CD4-positive, alpha-beta T cell (primary cell): ENCODE measurements at regions not wholly inside any gene's neighbourhood (a gene's known extent, or its start where the extent isn't known, plus 50 kb on each side); places are given as distances from the start of the nearest gene placed in this dataset.
A peak's percentile ranks its signal among the peaks of the same experiment; 100 is the strongest.

Source experiments
- ATAC-seq: fragments of 200-7000 bp; cut with Tn5 transposase; one replicate; pipeline ENCODE4 v1.10.0; 2022; ENCODE audit warnings: mild to moderate bottlenecking; ENCODE audit not compliant: poor library complexity
- CTCF ChIA-PET: fragments of 350-600 bp; sonication (Branson Sonifier 250); formaldehyde crosslinking; loops from one replicate; lab custom pipeline; 2021; ENCODE audit warnings: antibody characterized with exemption, inconsistent platforms; lab: Charles Lee
- POLR2A ChIA-PET: fragments of 350-600 bp; sonication (Branson Sonifier 250); formaldehyde crosslinking; loops from one replicate; lab custom pipeline; 2021; ENCODE audit warnings: antibody characterized with exemption, inconsistent platforms; lab: Charles Lee
- DNase-seq, 14 experiments: peaks; one replicate each; pipeline ENCODE4 v3.0.0-alpha.2; 2013 to 2020; ENCODE audit warnings: mixed read lengths in 2 of 14
- H3K27ac ChIP-seq, 2 donors: one replicate each; pipeline versions ENCODE4 v1.5.1 to v1.7.0; 2013; ENCODE audit warnings: low read length in 2 of 2, low read depth in 1 of 2, mild to moderate bottlenecking in 1 of 2
- H3K27me3 ChIP-seq, 2 experiments: 1 replicate in 1 of 2; 2 replicates in 1 of 2; pipeline versions ENCODE4 v1.6.1 to v1.7.0; 2013; ENCODE audit warnings: low read length in 2 of 2, control low read depth in 1 of 2, mild to moderate bottlenecking in 1 of 2, moderate library complexity in 1 of 2; ENCODE audit not compliant: insufficient read depth in 2 of 2, control insufficient read depth in 1 of 2
- H3K36me3 ChIP-seq: one replicate; pipeline ENCODE4 v1.6.1; 2013; ENCODE audit warnings: low read length, control low read depth; ENCODE audit not compliant: insufficient read depth
- H3K4me1 ChIP-seq: one replicate; pipeline ENCODE4 v1.6.1; 2013; ENCODE audit warnings: low read length, control low read depth; ENCODE audit not compliant: insufficient read depth
- H3K4me3 ChIP-seq: one replicate; pipeline ENCODE4 v1.5.1; 2013; ENCODE audit warnings: mild to moderate bottlenecking, low read length, moderate library complexity
- H3K9me3 ChIP-seq, 2 experiments: 1 replicate in 1 of 2; 2 replicates in 1 of 2; pipeline versions ENCODE4 v1.6.1 to v1.7.0; 2013; ENCODE audit warnings: low read length in 2 of 2, mild to moderate bottlenecking in 2 of 2, control low read depth in 1 of 2, moderate library complexity in 1 of 2; ENCODE audit not compliant: control insufficient read depth in 1 of 2, insufficient read depth in 1 of 2
- H3K27ac Mint-ChIP-seq: one replicate; pipeline ENCODE4 v1.8.0; 2020; ENCODE audit warnings: mixed read lengths
- H3K27me3 Mint-ChIP-seq: one replicate; pipeline ENCODE4 v1.8.0; 2021; ENCODE audit warnings: mixed read lengths
- H3K36me3 Mint-ChIP-seq: one replicate; pipeline ENCODE4 v1.8.0; 2021; ENCODE audit warnings: low read depth, mixed read lengths
- H3K4me1 Mint-ChIP-seq: one replicate; pipeline ENCODE4 v1.8.0; 2021; ENCODE audit warnings: low read depth, mixed read lengths
- H3K4me3 Mint-ChIP-seq: one replicate; pipeline ENCODE4 v1.8.0; 2020; ENCODE audit warnings: mild to moderate bottlenecking, mixed read lengths
- H3K9me3 Mint-ChIP-seq: one replicate; pipeline ENCODE4 v1.8.0; 2020; ENCODE audit warnings: mixed read lengths
- intact Hi-C, 2 experiments: fragments of 100-400 bp; cut with DNase I in 1 of 2; cut with micrococcal nuclease in 1 of 2; formaldehyde crosslinking; loops; one replicate each; pipeline versions ENCODE4 v1.15.1 to v1.9.0; 2023 to 2025; cut with DNase I, micrococcal nuclease
- TF ChIP-seq, protein P1 (sequence below): fragments of 200-600 bp; IDR thresholded peaks from one replicate; pipeline ENCODE4 v1.8.0; 2022; ENCODE audit warnings: antibody characterized with exemption, mild to moderate bottlenecking

DNA sequence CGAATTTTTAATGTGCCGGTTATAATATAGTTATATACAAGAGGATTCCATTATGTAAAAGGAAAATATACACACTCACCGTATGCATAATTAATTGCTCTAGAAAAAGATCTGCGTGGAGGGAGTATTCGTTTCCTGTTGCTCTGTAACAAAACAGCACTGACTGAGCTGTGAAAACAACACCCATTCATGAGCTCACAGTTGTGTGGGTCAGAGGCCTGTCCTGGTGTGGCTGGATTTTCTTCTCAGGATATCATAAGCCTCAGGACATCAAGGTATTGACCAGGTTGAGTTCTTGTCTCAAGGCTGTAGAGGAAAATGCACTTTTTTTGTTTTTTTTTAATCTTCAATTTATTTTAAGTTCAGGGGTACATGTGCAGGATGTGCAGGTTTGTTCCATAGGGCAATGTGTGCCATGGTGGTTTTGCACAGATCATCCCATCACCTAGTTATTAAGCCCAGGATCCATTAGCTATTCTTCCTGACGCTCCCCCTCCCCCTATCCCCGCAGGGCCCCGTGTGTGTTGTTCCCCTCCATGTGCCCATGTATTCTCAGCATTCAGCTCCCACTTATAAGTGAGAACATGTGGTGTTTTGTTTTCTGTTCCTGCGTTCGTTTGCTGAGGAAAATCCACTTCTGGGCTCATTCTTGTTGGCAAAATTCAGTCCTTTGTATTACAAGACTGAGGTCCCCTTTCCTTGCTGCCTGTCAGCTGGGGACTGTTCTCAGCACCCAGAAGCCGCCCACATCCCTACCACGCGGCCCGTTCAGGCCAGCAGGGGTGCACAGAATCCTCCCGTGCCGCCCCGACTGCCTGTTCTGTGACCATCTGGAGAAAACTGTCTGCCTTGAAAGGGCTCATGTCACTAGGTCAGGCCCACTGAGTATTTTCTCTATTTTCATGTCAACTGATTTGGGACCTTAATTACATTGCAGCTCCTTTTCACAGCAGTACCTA is 87.4 kb upstream of the ERRFI1 start:
- peaks cover 7% of the 10 kb centered on the region for H3K4me1 ChIP-seq
- H3K4me3 ChIP-seq, result no peak overlapping the region
- H3K27ac ChIP-seq, result no peak overlapping the region
- Mint-ChIP-seq H3K36me3 (no peaks in the 10 kb centered on the region), H3K9me3 (peaks cover 3% of the 10 kb centered on the region), H3K27ac (peak overlapping the region; percentile 79), H3K4me1 (peaks cover 13% of the 10 kb centered on the region), H3K4me3 (peak overlapping the region; percentile 12), H3K27me3 (no peaks in the 10 kb centered on the region)
- intact Hi-C loops, result loop anchor here in 1 of 2 experiments (5.0 kb wide), 1 partner anchor 39 kb away; no protein-coding TSS in a partner anchor
- DNase-seq, result peak in 1 of 14 experiments; percentile 64
- H3K9me3 ChIP-seq, result no peaks in the 10 kb centered on the region
- peak; percentile 44 for ATAC-seq
- H3K27me3 ChIP-seq, result no peaks in the 10 kb centered on the region
- no peaks in the 10 kb centered on the region for H3K36me3 ChIP-seq
- TF ChIP-seq, protein P1, sequence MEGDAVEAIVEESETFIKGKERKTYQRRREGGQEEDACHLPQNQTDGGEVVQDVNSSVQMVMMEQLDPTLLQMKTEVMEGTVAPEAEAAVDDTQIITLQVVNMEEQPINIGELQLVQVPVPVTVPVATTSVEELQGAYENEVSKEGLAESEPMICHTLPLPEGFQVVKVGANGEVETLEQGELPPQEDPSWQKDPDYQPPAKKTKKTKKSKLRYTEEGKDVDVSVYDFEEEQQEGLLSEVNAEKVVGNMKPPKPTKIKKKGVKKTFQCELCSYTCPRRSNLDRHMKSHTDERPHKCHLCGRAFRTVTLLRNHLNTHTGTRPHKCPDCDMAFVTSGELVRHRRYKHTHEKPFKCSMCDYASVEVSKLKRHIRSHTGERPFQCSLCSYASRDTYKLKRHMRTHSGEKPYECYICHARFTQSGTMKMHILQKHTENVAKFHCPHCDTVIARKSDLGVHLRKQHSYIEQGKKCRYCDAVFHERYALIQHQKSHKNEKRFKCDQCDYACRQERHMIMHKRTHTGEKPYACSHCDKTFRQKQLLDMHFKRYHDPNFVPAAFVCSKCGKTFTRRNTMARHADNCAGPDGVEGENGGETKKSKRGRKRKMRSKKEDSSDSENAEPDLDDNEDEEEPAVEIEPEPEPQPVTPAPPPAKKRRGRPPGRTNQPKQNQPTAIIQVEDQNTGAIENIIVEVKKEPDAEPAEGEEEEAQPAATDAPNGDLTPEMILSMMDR, result no peak
- CTCF ChIA-PET, result interaction anchor here (1.1 kb wide), 1 partner anchor 16 kb away, joined by 3 read pairs; no protein-coding TSS in a partner anchor
- POLR2A ChIA-PET, result interaction anchor here (1.9 kb wide), 1 partner anchor 40 kb away, joined by 8 read pairs; no protein-coding TSS in a partner anchor

DNA sequence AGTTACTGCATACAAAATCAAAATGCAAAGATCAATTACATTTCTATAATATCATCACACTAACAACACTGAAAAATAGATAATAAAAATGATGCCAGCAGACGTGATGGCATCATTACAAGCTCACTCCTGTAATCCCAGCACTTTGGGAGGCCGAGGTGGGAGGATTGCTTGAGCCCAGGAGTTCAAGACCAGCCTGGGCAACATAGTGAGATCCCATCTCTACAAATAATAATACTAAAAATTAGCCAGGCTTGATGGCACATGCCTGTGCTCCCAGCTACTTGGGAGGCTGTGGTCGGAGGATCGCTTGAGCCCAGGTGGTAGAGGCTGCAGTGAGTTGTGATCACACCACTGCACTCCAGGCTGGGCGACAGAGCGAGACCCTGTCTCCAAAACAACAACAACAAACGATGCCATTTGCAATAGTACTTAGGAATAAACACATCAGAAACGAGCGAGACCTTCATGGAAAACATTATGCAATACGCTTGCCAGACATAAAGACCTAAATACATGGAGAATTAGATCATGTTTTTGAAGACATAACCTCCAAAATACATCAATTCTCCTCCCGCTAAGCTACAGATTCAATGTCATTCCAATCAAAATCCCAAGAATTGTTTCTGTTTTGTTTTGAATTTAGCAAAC is 86.6 kb upstream of the ERRFI1 start:
- intact Hi-C loops, result loop anchor here in 1 of 2 experiments (5.0 kb wide), 1 partner anchor 40 kb away; no protein-coding TSS in a partner anchor
- ATAC-seq (no peak), DNase-seq (no peak)
- no peaks in the 10 kb centered on the region for H3K36me3 Mint-ChIP-seq
- H3K27me3 Mint-ChIP-seq, result no peaks in the 10 kb centered on the region
- POLR2A ChIA-PET, result interaction anchor here (1.9 kb wide), 1 partner anchor 40 kb away, joined by 8 read pairs; no protein-coding TSS in a partner anchor
- no peaks in the 10 kb centered on the region for H3K36me3 ChIP-seq
- H3K27me3 ChIP-seq, result no peaks in the 10 kb centered on the region
- no peaks in the 10 kb centered on the region for H3K9me3 ChIP-seq
- no peak overlapping the region for H3K4me3 ChIP-seq
- H3K9me3 Mint-ChIP-seq, result peaks cover 3% of the 10 kb centered on the region
- CTCF ChIA-PET, result interaction anchor here (1.1 kb wide), 1 partner anchor 15 kb away, joined by 3 read pairs; no protein-coding TSS in a partner anchor
- TF ChIP-seq, protein P1, result no peak
- H3K27ac ChIP-seq, result no peak overlapping the region
- H3K27ac Mint-ChIP-seq, result peak overlapping the region; percentile 79
- H3K4me3 Mint-ChIP-seq, result no peak overlapping the region
- H3K4me1 Mint-ChIP-seq, result peaks cover 13% of the 10 kb centered on the region
- H3K4me1 ChIP-seq, result peaks cover 7% of the 10 kb centered on the region

- no peaks in the 10 kb centered on the region for H3K9me3 ChIP-seq
- DNase-seq (no peak), ATAC-seq (no peak)
- Mint-ChIP-seq H3K4me1 (peaks cover 13% of the 10 kb centered on the region), H3K9me3 (peaks cover 3% of the 10 kb centered on the region), H3K4me3 (no peak overlapping the region), H3K27ac (no peak overlapping the region), H3K36me3 (no peaks in the 10 kb centered on the region), H3K27me3 (no peaks in the 10 kb centered on the region)
- H3K36me3 ChIP-seq, result no peaks in the 10 kb centered on the region
- no peak overlapping the region for H3K4me3 ChIP-seq
- no peak overlapping the region for H3K27ac ChIP-seq
- H3K4me1 ChIP-seq, result peaks cover 7% of the 10 kb centered on the region
- H3K27me3 ChIP-seq, result no peaks in the 10 kb centered on the region
- intact Hi-C loops, result loop anchor here in 1 of 2 experiments (5.0 kb wide), 1 partner anchor 41 kb away; no protein-coding TSS in a partner anchor
- CTCF ChIA-PET, result no interaction called here
- TF ChIP-seq, protein P1, result no peak
- POLR2A ChIA-PET, result no interaction called here
Measured at GRCh38 chr1:8111560-8111959, 85.5 kb upstream of the ERRFI1 start.
